ENCODE measurements at regions not wholly inside any gene's neighbourhood (a gene's known extent, or its start where the extent isn't known, plus 50 kb on each side); places are given as distances from the start of the nearest gene placed in this dataset.

DNA sequence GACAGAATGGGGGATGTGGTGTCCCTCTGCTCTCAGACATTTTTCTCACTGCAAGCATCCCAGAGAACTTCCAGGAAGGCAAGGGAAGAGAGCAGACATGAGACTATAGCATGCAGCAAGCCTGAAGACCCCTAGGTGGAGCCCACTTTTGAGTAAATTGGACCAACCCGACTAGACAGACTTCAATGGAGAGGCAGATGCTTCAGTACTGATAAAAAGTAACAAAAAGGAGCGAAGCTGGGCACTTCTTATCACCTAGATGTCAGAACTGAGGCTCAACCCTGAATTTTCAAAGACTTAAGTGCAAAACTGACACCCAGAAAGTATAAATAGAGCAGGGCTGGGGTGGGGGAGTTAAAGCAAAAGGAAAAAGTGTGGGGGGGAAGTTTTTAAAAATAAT is 130.8 kb downstream of the PMP22 start:
- Mint-ChIP-seq H3K4me1 (no peaks in the 10 kb centered on the region), H3K27ac (no peak overlapping the region), H3K27me3 (no peaks in the 10 kb centered on the region), H3K4me3 (no peak overlapping the region), H3K36me3 (ENCODE audit: low read depth) (no peaks in the 10 kb centered on the region), H3K9me3 (peaks cover 3% of the 10 kb centered on the region)
- ATAC-seq (ENCODE audit: low read depth) (no peak), DNase-seq (no peak)
- POLR2A ChIA-PET: no interaction called here
- intact Hi-C loops (cut with micrococcal nuclease): no loop called here
- TF ChIP-seq, protein P1, sequence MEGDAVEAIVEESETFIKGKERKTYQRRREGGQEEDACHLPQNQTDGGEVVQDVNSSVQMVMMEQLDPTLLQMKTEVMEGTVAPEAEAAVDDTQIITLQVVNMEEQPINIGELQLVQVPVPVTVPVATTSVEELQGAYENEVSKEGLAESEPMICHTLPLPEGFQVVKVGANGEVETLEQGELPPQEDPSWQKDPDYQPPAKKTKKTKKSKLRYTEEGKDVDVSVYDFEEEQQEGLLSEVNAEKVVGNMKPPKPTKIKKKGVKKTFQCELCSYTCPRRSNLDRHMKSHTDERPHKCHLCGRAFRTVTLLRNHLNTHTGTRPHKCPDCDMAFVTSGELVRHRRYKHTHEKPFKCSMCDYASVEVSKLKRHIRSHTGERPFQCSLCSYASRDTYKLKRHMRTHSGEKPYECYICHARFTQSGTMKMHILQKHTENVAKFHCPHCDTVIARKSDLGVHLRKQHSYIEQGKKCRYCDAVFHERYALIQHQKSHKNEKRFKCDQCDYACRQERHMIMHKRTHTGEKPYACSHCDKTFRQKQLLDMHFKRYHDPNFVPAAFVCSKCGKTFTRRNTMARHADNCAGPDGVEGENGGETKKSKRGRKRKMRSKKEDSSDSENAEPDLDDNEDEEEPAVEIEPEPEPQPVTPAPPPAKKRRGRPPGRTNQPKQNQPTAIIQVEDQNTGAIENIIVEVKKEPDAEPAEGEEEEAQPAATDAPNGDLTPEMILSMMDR (IDR thresholded peaks at IDR 0.05): no peak
- CTCF ChIA-PET: no interaction called here

DNA sequence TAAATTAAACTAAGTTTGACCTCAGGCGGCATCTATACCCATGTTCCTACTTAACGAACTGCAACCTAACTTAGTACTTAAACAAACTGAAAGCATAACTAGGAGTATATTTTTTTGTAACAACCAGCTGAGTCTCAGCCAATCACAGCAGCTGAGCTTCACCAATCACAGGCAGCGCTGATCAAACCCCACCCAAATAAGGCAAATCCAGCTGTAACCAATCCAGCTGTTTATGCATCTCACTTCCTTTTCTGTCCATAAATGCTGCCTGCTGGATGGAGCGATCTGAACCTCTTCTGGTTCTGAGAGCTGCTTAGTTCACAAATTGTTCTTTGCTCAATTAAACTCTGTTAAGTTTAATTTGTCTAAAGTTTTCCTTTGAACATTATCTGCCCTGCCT is 131.3 kb downstream of the PMP22 start:
- Mint-ChIP-seq H3K9me3 (peaks cover 3% of the 10 kb centered on the region), H3K4me1 (no peaks in the 10 kb centered on the region), H3K36me3 (ENCODE audit: low read depth) (no peaks in the 10 kb centered on the region), H3K27ac (no peak overlapping the region), H3K27me3 (no peaks in the 10 kb centered on the region), H3K4me3 (no peak overlapping the region)
- CTCF ChIA-PET: no interaction called here
- TF ChIP-seq, protein P1 (IDR thresholded peaks at IDR 0.05): no peak
- intact Hi-C loops (cut with micrococcal nuclease): no loop called here
- POLR2A ChIA-PET: no interaction called here
- DNase-seq (no peak), ATAC-seq (ENCODE audit: low read depth) (no peak)

DNA sequence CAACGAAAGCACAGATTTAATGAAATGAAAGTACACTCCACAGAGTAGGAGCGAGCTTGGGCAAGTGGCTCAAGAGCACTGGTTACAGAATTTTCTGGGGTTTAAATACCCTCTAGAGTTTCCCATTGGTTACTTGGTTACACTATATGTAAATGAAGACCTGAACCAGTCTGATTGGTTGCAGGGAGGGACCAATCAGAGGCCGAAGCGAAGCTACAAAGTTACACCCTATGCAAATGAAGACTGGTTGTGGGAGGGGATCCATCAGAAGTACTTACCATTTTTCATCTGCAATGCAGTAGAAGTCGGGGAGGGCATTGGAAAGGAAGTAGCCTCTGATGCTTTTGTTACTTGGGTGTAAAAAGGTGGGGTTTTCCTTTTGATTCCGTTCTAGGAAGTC is 132.0 kb downstream of the PMP22 start:
- Mint-ChIP-seq H3K4me3 (no peak overlapping the region), H3K27me3 (peaks cover under 1% of the 10 kb centered on the region), H3K36me3 (ENCODE audit: low read depth) (no peaks in the 10 kb centered on the region), H3K27ac (no peak overlapping the region), H3K9me3 (peaks cover 3% of the 10 kb centered on the region), H3K4me1 (no peaks in the 10 kb centered on the region)
- TF ChIP-seq, protein P1 (IDR thresholded peaks at IDR 0.05): no peak
- DNase-seq (no peak), ATAC-seq (ENCODE audit: low read depth) (no peak)
- intact Hi-C loops (cut with micrococcal nuclease): no loop called here
- ChIA-PET CTCF (no interaction called here), POLR2A (no interaction called here)

DNA sequence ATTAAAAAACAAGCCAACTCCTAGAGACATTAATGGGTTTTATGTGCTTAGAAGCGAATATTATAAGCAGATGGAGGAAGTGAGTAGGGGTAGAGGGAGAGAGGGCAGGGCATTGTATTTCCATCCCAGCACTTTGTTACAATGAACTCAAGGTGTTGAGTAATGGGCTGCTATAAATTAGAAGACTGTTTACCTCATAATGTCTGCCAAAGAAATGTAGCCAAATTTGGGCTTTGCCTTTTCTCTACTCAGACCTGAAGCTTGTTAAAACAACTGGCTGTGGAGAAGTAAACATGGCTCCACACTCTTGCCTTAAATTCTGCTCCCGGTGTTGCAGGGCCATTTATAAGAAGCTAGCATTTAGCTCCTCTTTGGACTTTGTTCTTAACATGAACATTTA is 134.7 kb downstream of the PMP22 start:
- Mint-ChIP-seq H3K4me3 (no peak overlapping the region), H3K36me3 (ENCODE audit: low read depth) (no peaks in the 10 kb centered on the region), H3K9me3 (peaks cover 3% of the 10 kb centered on the region), H3K27me3 (peaks cover 4% of the 10 kb centered on the region), H3K4me1 (no peaks in the 10 kb centered on the region), H3K27ac (no peak overlapping the region)
- TF ChIP-seq, protein P1 (IDR thresholded peaks at IDR 0.05): no peak
- no peak for ATAC-seq (ENCODE audit: low read depth)
- ChIA-PET CTCF (no interaction called here), POLR2A (no interaction called here)
- no peak for DNase-seq
- intact Hi-C loops (cut with micrococcal nuclease): no loop called here

DNA sequence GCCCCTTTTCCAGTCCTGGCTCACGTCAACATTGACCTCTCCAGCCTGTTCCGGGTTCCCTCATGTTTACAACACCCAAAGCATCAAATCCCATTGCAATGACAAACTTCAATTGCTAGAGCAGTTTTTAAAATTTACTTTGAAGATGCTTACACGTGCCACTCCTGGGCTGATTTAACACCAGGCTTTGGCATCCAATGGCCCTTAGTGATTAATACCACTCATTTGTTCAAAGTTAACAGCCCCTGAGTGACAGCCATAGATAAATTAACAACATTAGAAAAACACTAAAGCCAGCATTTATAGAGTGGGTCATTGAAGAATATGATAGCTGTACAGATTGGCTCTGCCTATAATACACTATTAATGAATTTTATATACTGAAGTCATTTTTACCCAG is 135.1 kb downstream of the PMP22 start:
- peaks cover 4% of the 10 kb centered on the region for H3K27me3 Mint-ChIP-seq
- no peak for ATAC-seq (ENCODE audit: low read depth)
- H3K4me3 Mint-ChIP-seq: no peak overlapping the region
- TF ChIP-seq, protein P1 (IDR thresholded peaks at IDR 0.05): no peak
- H3K27ac Mint-ChIP-seq: no peak overlapping the region
- intact Hi-C loops (cut with micrococcal nuclease): no loop called here
- H3K9me3 Mint-ChIP-seq: peaks cover 3% of the 10 kb centered on the region
- H3K36me3 Mint-ChIP-seq (ENCODE audit: low read depth): no peaks in the 10 kb centered on the region
- ChIA-PET CTCF (no interaction called here), POLR2A (no interaction called here)
- H3K4me1 Mint-ChIP-seq: no peaks in the 10 kb centered on the region
- no peak for DNase-seq

Measured in activated B cell treated with CpG ODN at 0.5 μM for 24 hours (primary cell).